Stomach (tissue), 8 donors: ENCODE measurements at regions not wholly inside any gene's neighbourhood (a gene's known extent, or its start where the extent isn't known, plus 50 kb on each side); places are given as distances from the start of the nearest gene placed in this dataset.
A peak's percentile ranks its signal among the peaks of the same experiment; 100 is the strongest.

Experiments
- DNase-seq, 2 donors: peaks; one replicate each; pipeline versions ENCODE4 v3.0.0 to v3.0.0-alpha.2; 2013 to 2019
- H3K27ac ChIP-seq, 5 donors: fragments of 200-600 bp in 4 of 5; sonication (generic) in 4 of 5; one replicate each; pipeline ENCODE4 v1.5.1; 2013 to 2019; ENCODE audit warnings: mild to moderate bottlenecking in 1 of 5, moderate library complexity in 1 of 5
- H3K27me3 ChIP-seq, 3 donors: fragments of 200-600 bp; sonication (generic); one replicate each; pipeline ENCODE4 v1.5.1; 2017 to 2019; ENCODE audit warnings: mixed run types in 1 of 3
- H3K36me3 ChIP-seq, 4 donors: fragments of 200-600 bp; sonication (generic); 1 replicate in 3 of 4; 2 replicates in 1 of 4; pipeline ENCODE4 v1.5.1; 2016 to 2019
- H3K4me1 ChIP-seq, 4 donors: fragments of 200-600 bp; sonication (generic); one replicate each; pipeline ENCODE4 v1.5.1; 2016 to 2019
- H3K4me3 ChIP-seq, 4 donors: fragments of 200-600 bp; sonication (generic) in 3 of 4; one replicate each; pipeline ENCODE4 v1.5.1; 2016 to 2019; ENCODE audit warnings: mild to moderate bottlenecking in 1 of 4
- H3K9me3 ChIP-seq, 4 donors: fragments of 200-600 bp; sonication (generic); one replicate each; pipeline ENCODE4 v1.5.1; 2016 to 2019
- EP300 ChIP-seq: sonication (generic); formaldehyde crosslinking; IDR thresholded peaks from one replicate; pipeline ENCODE4 v1.6.1; 2017; ENCODE audit warnings: antibody characterized with exemption
- POLR2A ChIP-seq, 4 donors: fragments of 450-650 bp; IDR thresholded peaks; one replicate each; pipeline ENCODE4 v1.6.1; 2016; ENCODE audit warnings: antibody characterized with exemption in 4 of 4, control low read depth in 2 of 4, mild to moderate bottlenecking in 1 of 4, moderate library complexity in 1 of 4
- POLR2AphosphoS5 ChIP-seq, 3 donors: sonication (generic); formaldehyde crosslinking; IDR thresholded peaks; one replicate each; pipeline ENCODE4 v1.6.1; 2016; ENCODE audit warnings: antibody characterized with exemption in 3 of 3
- WGBS, 5 donors: extraction: QIAGEN DNeasy Blood & Tissue Kit in 3 of 5; methylation state at CpG; one replicate each; pipeline versions ENCODE4 v1.1.5 to v1.1.7; 2013 to 2018; 5-methylcytosine and 5-hydroxymethylcytosine counted together
- intact Hi-C: fragments of 100-400 bp; cut with DNase I; formaldehyde crosslinking; loops from one replicate; pipeline ENCODE4 v1.15.1; 2023; ENCODE audit warnings: low total_unique reads
- TF ChIP-seq, protein P1 (sequence below), 7 experiments: fragments of 450-650 bp in 4 of 7; fragments of 200-600 bp in 3 of 7; sonication (generic) in 3 of 7; IDR thresholded peaks; one replicate each; pipeline ENCODE4 v1.5.1; 2016 to 2019; ENCODE audit warnings: antibody characterized with exemption in 7 of 7, control low read depth in 2 of 7, mild to moderate bottlenecking in 1 of 7
- donor health status: healthy with polysubstance abuse.
- donor health status: Bipolar disorder and iron deficiency.
- donor health status: healthy.

DNA sequence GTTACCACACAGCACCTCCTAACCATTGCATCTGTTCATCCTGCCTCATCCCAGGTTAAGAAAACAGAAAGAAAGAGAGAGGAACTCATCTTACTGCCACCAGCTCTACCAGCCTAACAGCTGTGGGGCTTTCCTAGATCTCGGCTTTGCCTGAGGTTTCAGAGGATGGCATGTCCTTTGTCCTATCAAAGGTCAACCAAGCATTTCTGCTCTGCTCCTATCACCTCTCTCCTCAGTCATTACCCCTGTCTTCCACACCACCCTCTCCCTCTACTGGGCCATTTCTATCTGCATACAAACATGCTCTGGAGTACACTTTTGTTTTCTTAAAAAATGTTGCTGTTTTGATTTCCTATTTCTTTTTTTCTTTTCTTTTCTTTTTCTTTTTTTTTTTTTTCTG is 393.3 kb downstream of the IRS2 start:
- TF ChIP-seq EP300 = no peak
- TF ChIP-seq, protein P1, sequence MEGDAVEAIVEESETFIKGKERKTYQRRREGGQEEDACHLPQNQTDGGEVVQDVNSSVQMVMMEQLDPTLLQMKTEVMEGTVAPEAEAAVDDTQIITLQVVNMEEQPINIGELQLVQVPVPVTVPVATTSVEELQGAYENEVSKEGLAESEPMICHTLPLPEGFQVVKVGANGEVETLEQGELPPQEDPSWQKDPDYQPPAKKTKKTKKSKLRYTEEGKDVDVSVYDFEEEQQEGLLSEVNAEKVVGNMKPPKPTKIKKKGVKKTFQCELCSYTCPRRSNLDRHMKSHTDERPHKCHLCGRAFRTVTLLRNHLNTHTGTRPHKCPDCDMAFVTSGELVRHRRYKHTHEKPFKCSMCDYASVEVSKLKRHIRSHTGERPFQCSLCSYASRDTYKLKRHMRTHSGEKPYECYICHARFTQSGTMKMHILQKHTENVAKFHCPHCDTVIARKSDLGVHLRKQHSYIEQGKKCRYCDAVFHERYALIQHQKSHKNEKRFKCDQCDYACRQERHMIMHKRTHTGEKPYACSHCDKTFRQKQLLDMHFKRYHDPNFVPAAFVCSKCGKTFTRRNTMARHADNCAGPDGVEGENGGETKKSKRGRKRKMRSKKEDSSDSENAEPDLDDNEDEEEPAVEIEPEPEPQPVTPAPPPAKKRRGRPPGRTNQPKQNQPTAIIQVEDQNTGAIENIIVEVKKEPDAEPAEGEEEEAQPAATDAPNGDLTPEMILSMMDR (IDR thresholded peaks at IDR 0.05) = no peak
- TF ChIP-seq POLR2AphosphoS5 (IDR thresholded peaks at IDR 0.05) = no peak
- TF ChIP-seq POLR2A (IDR thresholded peaks at IDR 0.05) = no peak
- no peak for DNase-seq
- no peaks in the 10 kb centered on the region for H3K27me3 ChIP-seq
- intact Hi-C loops = no loop called here
- no peaks in the 10 kb centered on the region for H3K36me3 ChIP-seq
- H3K9me3 ChIP-seq = no peaks in the 10 kb centered on the region
- no peaks in the 10 kb centered on the region for H3K4me1 ChIP-seq
- no peak overlapping the region for H3K27ac ChIP-seq
- H3K4me3 ChIP-seq = no peak overlapping the region
- WGBS, 5 donors = 50 to 75% (median 52%) methylated on average over 1 of the region's 1 CpG

DNA sequence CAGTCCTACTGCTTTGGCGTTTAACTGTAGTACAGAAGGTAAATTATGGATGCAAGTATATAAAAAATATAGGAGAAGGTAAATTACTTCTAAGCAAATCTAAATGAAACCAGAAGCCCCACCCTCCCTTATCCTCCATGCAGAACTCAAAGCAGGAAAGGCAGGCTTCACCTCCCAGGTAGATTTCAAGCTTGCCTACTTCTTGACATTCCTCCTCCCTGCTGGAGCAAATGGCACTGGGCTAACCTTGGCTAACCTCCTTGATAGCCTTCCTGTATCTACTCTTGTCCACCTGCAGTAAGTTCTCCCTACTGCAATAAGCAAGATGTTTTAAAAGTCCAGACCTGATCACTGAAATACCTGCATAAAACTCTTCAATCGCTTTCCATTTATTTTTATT is 396.0 kb downstream of the IRS2 start:
- H3K4me3 ChIP-seq = no peak overlapping the region
- H3K27ac ChIP-seq = peak overlapping the region in 1 of 5 donors; percentile 18
- TF ChIP-seq, protein P1 (IDR thresholded peaks at IDR 0.05) = no peak
- no peak for TF ChIP-seq POLR2A (IDR thresholded peaks at IDR 0.05)
- TF ChIP-seq EP300 = no peak
- no peak for TF ChIP-seq POLR2AphosphoS5 (IDR thresholded peaks at IDR 0.05)
- intact Hi-C loops = no loop called here
- H3K36me3 ChIP-seq = no peaks in the 10 kb centered on the region
- WGBS, 5 donors = 92 to 98% (median 95%) methylated on average over 2 of the region's 2 CpGs
- no peaks in the 10 kb centered on the region for H3K27me3 ChIP-seq
- DNase-seq = no peak
- no peaks in the 10 kb centered on the region for H3K9me3 ChIP-seq
- no peaks in the 10 kb centered on the region for H3K4me1 ChIP-seq

DNA sequence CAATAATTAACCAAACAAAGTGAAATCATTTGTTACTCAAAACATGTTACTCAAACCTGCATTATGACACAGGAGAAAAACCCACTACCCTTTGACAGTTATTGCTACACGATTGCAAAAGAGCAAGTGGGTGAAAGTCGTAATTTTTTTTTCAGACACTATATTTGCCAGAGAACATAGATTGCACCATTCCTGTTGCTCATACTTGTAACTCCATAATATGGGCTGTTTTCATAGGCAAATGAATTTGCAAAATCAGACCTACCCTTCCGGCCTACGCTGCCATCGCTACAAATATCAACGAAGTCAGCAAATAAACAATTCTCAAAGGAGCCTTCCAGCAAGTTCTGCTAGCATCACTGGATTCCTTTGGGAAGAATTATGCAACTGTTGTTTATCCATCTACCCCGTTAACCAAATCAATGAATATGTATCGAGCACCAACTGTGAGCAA is 396.5 kb downstream of the IRS2 start:
- WGBS, 5 donors = 78 to 87% (median 85%) methylated on average over 8 of the region's 8 CpGs
- Histone ChIP-seq H3K27ac (peak overlapping the region in 2 of 5 donors; percentile 18 to 33), H3K4me1 (no peaks in the 10 kb centered on the region), H3K4me3 (no peak overlapping the region), H3K9me3 (no peaks in the 10 kb centered on the region), H3K36me3 (no peaks in the 10 kb centered on the region), H3K27me3 (no peaks in the 10 kb centered on the region)
- DNase-seq = no peak
- TF ChIP-seq POLR2AphosphoS5 (IDR thresholded peaks at IDR 0.05) (peak in 2 of 3 donors; percentile 37), POLR2A (IDR thresholded peaks at IDR 0.05) (no peak), EP300 (no peak)
- TF ChIP-seq, protein P1 (IDR thresholded peaks at IDR 0.05) = no peak
- intact Hi-C loops = no loop called here

DNA sequence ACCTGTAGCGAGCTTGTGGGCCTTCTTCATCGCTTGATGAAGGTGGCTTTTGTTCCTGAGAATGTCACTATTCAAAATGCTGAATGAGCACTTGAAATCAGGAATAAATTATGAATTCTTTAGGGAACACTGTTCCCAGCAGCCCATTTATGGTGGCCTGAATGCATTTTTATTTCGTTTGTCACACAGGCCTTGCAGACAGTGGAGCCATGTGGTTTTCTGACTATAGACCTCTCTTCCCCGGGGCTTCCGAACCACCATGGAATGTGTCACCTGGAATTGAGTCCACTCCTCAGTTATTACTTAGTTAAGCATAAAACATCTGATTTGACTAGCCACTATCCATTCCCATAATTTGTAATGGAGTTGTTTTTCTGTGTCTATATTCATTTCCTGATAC is 396.9 kb downstream of the IRS2 start:
- Histone ChIP-seq H3K36me3 (no peaks in the 10 kb centered on the region), H3K9me3 (no peaks in the 10 kb centered on the region), H3K4me3 (no peak overlapping the region), H3K27me3 (no peaks in the 10 kb centered on the region), H3K4me1 (no peaks in the 10 kb centered on the region), H3K27ac (peak overlapping the region in 1 of 5 donors; percentile 33)
- intact Hi-C loops = no loop called here
- TF ChIP-seq POLR2AphosphoS5 (IDR thresholded peaks at IDR 0.05) = no peak
- no peak for TF ChIP-seq EP300
- TF ChIP-seq, protein P1 (IDR thresholded peaks at IDR 0.05) = no peak
- TF ChIP-seq POLR2A (IDR thresholded peaks at IDR 0.05) = no peak
- no peak for DNase-seq
- WGBS, 5 donors = 77 to 93% (median 90%) methylated on average over 5 of the region's 5 CpGs
